ENCODE measurements at regions not wholly inside any gene's neighbourhood (a gene's known extent, or its start where the extent isn't known, plus 50 kb on each side); places are given as distances from the start of the nearest gene placed in this dataset.

DNA sequence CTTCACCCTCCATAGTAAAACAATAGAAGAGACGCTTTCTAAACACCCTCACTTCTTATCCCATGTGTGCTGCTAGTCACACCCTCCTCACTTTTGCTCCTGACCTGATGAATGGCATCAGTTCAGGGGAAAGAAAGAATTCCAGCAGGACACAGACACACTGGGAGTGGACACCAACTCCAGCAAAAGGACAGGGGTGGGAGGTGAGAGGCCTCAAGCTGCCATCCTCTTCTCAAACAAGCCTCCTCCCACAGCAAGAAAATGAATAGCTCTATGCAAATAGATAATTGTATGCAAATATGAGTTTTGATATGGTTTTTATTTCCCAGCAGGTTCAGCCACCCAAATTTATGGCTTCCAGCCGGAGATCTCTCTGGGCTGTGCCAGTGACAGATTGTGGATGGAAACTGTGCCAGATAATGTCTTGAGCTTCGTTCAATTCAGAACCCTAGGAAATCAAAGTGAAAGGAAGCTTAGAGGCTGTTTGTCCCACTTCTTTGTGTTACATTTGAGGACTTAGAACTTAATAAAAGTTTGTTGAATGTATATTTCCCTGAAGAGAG lies 209.3 kb upstream of the PPP2R3A start:
- TF ChIP-seq POLR2AphosphoS5 (IDR thresholded peaks at IDR 0.05), result no peak
- TF ChIP-seq POLR2A (IDR thresholded peaks at IDR 0.05), result no peak

Measured in gastroesophageal sphincter (tissue), 2 donors.